H9 (cell line): ENCODE measurements at regions not wholly inside any gene's neighbourhood (a gene's known extent, or its start where the extent isn't known, plus 50 kb on each side); places are given as distances from the start of the nearest gene placed in this dataset.

ENCODE experiments used
- DNase-seq: peaks from one replicate; pipeline ENCODE4 v3.0.0-alpha.2; 2017
- H2AFZ ChIP-seq: one replicate; pipeline ENCODE4 v1.6.1; 2013; ENCODE audit warnings: mild to moderate bottlenecking, low read length, control low read depth, moderate library complexity
- H2AK5ac ChIP-seq: 2 replicates; pipeline ENCODE4 v1.6.1; 2013; ENCODE audit warnings: low read length, control low read depth, mixed read lengths; ENCODE audit not compliant: insufficient read length
- H2BK120ac ChIP-seq: one replicate; pipeline ENCODE4 v1.6.1; 2013; ENCODE audit warnings: low read depth, mild to moderate bottlenecking, low read length, control low read depth, inconsistent platforms; ENCODE audit not compliant: poor library complexity, severe bottlenecking
- H2BK12ac ChIP-seq: 2 replicates; pipeline ENCODE4 v1.6.1; 2013; ENCODE audit warnings: low read length, control low read depth, mixed read lengths, low read depth; ENCODE audit not compliant: insufficient read length
- H2BK15ac ChIP-seq: 2 replicates; pipeline ENCODE4 v1.6.1; 2013; ENCODE audit warnings: low read depth, low read length, control low read depth
- H2BK20ac ChIP-seq: one replicate; pipeline ENCODE4 v1.6.1; 2013; ENCODE audit warnings: low read depth, mild to moderate bottlenecking, low read length, control low read depth, inconsistent platforms; ENCODE audit not compliant: poor library complexity, severe bottlenecking
- H2BK5ac ChIP-seq: 2 replicates; pipeline ENCODE4 v1.6.1; 2013; ENCODE audit warnings: low read length, control low read depth, mixed read lengths; ENCODE audit not compliant: insufficient read length
- H3K14ac ChIP-seq: 2 replicates; pipeline ENCODE4 v1.6.1; 2013; ENCODE audit warnings: low read length, control low read depth; ENCODE audit not compliant: insufficient read depth
- H3K18ac ChIP-seq: 2 replicates; pipeline ENCODE4 v1.6.1; 2013; ENCODE audit warnings: low read depth, mild to moderate bottlenecking, mixed read lengths, low read length, control low read depth; ENCODE audit not compliant: insufficient read length
- H3K23ac ChIP-seq: 2 replicates; pipeline ENCODE4 v1.6.1; 2013; ENCODE audit warnings: low read length, control low read depth, mixed read lengths, low read depth; ENCODE audit not compliant: insufficient read length
- H3K23me2 ChIP-seq: 2 replicates; pipeline ENCODE4 v1.6.1; 2013; ENCODE audit warnings: low read depth, mild to moderate bottlenecking, mixed read lengths, low read length, control low read depth; ENCODE audit not compliant: insufficient read length, poor library complexity, severe bottlenecking
- H3K27ac ChIP-seq: 2 replicates; pipeline ENCODE4 v1.5.1; 2013; ENCODE audit warnings: low read length, control low read depth, mixed read lengths, low read depth; ENCODE audit not compliant: insufficient read length
- H3K27me3 ChIP-seq: 2 replicates; pipeline ENCODE4 v1.6.1; 2013; ENCODE audit warnings: low read length, control low read depth, inconsistent platforms; ENCODE audit not compliant: insufficient read depth
- H3K4ac ChIP-seq: 2 replicates; pipeline ENCODE4 v1.6.1; 2013; ENCODE audit warnings: low read depth, mild to moderate bottlenecking, control low read depth, inconsistent platforms, low read length, moderate library complexity
- H3K4me1 ChIP-seq: 2 replicates; pipeline ENCODE4 v1.6.1; 2013; ENCODE audit warnings: low read length, control low read depth, inconsistent platforms; ENCODE audit not compliant: insufficient read depth
- H3K4me2 ChIP-seq: 2 replicates; pipeline ENCODE4 v1.6.1; 2013; ENCODE audit warnings: low read length, control low read depth, mixed read lengths; ENCODE audit not compliant: insufficient read length, insufficient read depth
- H3K56ac ChIP-seq: 2 replicates; pipeline ENCODE4 v1.6.1; 2013; ENCODE audit warnings: low read depth, mild to moderate bottlenecking, mixed read lengths, low read length, control low read depth; ENCODE audit not compliant: insufficient read length
- H3K79me1 ChIP-seq: 2 replicates; pipeline ENCODE4 v1.6.1; 2013; ENCODE audit warnings: low read depth, mild to moderate bottlenecking, moderate library complexity, low read length, control low read depth, inconsistent platforms; ENCODE audit not compliant: insufficient read depth, poor library complexity, severe bottlenecking
- H3K79me2 ChIP-seq: 2 replicates; pipeline ENCODE4 v1.6.1; 2013; ENCODE audit warnings: low read length, control low read depth, inconsistent platforms; ENCODE audit not compliant: insufficient read depth
- H3K9ac ChIP-seq: 2 replicates; pipeline ENCODE4 v1.6.1; 2013; ENCODE audit warnings: low read length, control low read depth, mixed read lengths; ENCODE audit not compliant: insufficient read length; ENCODE audit errors: extremely low read depth
- H3K9me3 ChIP-seq: one replicate; pipeline ENCODE4 v1.6.1; 2013; ENCODE audit warnings: low read depth, low read length, inconsistent platforms; ENCODE audit not compliant: control insufficient read depth
- H3T11ph ChIP-seq: one replicate; pipeline ENCODE4 v1.6.1; 2013; ENCODE audit warnings: mild to moderate bottlenecking, low read length, control low read depth, inconsistent platforms
- H4K20me1 ChIP-seq: one replicate; pipeline ENCODE4 v1.6.1; 2013; ENCODE audit not compliant: control insufficient read depth, insufficient read length, insufficient read depth
- H4K5ac ChIP-seq: 2 replicates; pipeline ENCODE4 v1.6.1; 2013; ENCODE audit warnings: low read depth, mild to moderate bottlenecking, mixed read lengths, low read length, control low read depth; ENCODE audit not compliant: insufficient read length
- H4K8ac ChIP-seq: replicated peaks from 2 replicates; pipeline ENCODE4 v1.6.1; 2013; ENCODE audit warnings: low read length, control low read depth, mixed read lengths, low read depth; ENCODE audit not compliant: insufficient read length
- H4K91ac ChIP-seq: 2 replicates; pipeline ENCODE4 v1.6.1; 2013; ENCODE audit warnings: low read depth, mild to moderate bottlenecking, moderate library complexity, mixed read lengths, low read length, control low read depth; ENCODE audit not compliant: insufficient read length
- H3K27ac Mint-ChIP-seq, 3 experiments: 2 replicates in 2 of 3; 3 replicates in 1 of 3; pipeline ENCODE4 v1.8.0; 2020 to 2021; ENCODE audit warnings: mixed read lengths in 3 of 3, mild to moderate bottlenecking in 1 of 3, moderate library complexity in 1 of 3
- H3K27me3 Mint-ChIP-seq: 2 replicates; pipeline ENCODE4 v1.8.0; 2021; ENCODE audit warnings: low read depth, mild to moderate bottlenecking, moderate library complexity, mixed read lengths
- H3K36me3 Mint-ChIP-seq, 3 experiments: 2 replicates in 2 of 3; 3 replicates in 1 of 3; pipeline ENCODE4 v1.8.0; 2020 to 2021; ENCODE audit warnings: low read depth in 3 of 3, mixed read lengths in 3 of 3; ENCODE audit not compliant: insufficient read depth in 1 of 3
- H3K4me1 Mint-ChIP-seq, 2 experiments: 2 replicates each; pipeline ENCODE4 v1.8.0; 2020; ENCODE audit warnings: mixed read lengths in 2 of 2
- H3K4me3 Mint-ChIP-seq, 2 experiments: 2 replicates in 1 of 2; 3 replicates in 1 of 2; pipeline ENCODE4 v1.8.0; 2020 to 2021; ENCODE audit warnings: mild to moderate bottlenecking in 2 of 2, mixed read lengths in 2 of 2, moderate library complexity in 1 of 2
- H3K9me3 Mint-ChIP-seq, 2 experiments: 2 replicates in 1 of 2; 3 replicates in 1 of 2; pipeline ENCODE4 v1.8.0; 2020; ENCODE audit warnings: mild to moderate bottlenecking in 2 of 2, mixed read lengths in 2 of 2, moderate library complexity in 1 of 2
- WGBS: extraction: QIAGEN DNeasy Blood & Tissue Kit; methylation state at CpG from one replicate; pipeline ENCODE4 v1.1.7; 2013; ENCODE audit warnings: missing lambda C conversion rate, low lambda C conversion rate, mixed read lengths; ENCODE audit not compliant: insufficient read length; ENCODE audit errors: extremely low coverage; 5-methylcytosine and 5-hydroxymethylcytosine counted together
- TF ChIP-seq, protein P1 (sequence below): fragments of 200-600 bp; sonication (generic); conservative IDR thresholded peaks from 3 replicates; pipeline ENCODE4 v1.8.0; 2021; ENCODE audit warnings: antibody characterized with exemption, mild to moderate bottlenecking

DNA sequence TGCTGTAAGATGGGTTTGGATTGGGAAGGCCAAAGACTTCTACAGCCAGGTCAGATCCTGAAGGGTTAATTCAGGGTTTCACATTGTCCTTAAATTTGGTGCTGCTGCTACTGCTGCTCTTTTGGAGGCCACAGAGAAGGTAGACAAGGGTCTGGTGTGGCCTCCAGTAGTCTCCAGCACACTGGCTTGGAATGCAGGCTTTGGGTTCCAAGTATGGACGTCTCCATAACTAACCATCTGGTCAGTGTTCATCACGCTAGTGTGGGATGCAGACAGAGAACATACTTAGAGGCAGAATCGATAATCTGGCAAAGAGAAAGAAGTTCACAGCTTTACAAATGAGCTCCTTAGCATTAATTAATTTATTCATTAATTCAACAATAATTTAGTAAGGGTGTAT is 154.1 kb downstream of the ZBTB18 start:
- H3K9me3 ChIP-seq = no peaks in the 10 kb centered on the region
- H3T11ph ChIP-seq = no peak overlapping the region
- WGBS = no CpG with 5 or more reads among the region's 3 CpGs
- H2BK20ac ChIP-seq = no peak overlapping the region
- no peak overlapping the region for H3K23ac ChIP-seq
- H3K4ac ChIP-seq = no peak overlapping the region
- no peaks in the 10 kb centered on the region for H3K36me3 Mint-ChIP-seq
- no peak overlapping the region for H4K91ac ChIP-seq
- no peaks in the 10 kb centered on the region for H3K79me1 ChIP-seq
- H3K4me1 Mint-ChIP-seq = no peaks in the 10 kb centered on the region
- H4K5ac ChIP-seq = no peak overlapping the region
- no peak overlapping the region; the same call in 1 of the 2 replicates for H2BK15ac ChIP-seq
- no peak for DNase-seq
- no peaks in the 10 kb centered on the region for H3K27me3 ChIP-seq
- H3K14ac ChIP-seq = no peak overlapping the region
- H3K9me3 Mint-ChIP-seq = no peaks in the 10 kb centered on the region
- H3K79me2 ChIP-seq = no peaks in the 10 kb centered on the region
- H3K4me2 ChIP-seq = no peak overlapping the region
- H2BK5ac ChIP-seq = no peak overlapping the region
- H4K8ac ChIP-seq = no peak overlapping the region
- no peak overlapping the region for H3K27ac ChIP-seq
- no peak overlapping the region for H2BK120ac ChIP-seq
- H3K27ac Mint-ChIP-seq = no peak overlapping the region
- TF ChIP-seq, protein P1, sequence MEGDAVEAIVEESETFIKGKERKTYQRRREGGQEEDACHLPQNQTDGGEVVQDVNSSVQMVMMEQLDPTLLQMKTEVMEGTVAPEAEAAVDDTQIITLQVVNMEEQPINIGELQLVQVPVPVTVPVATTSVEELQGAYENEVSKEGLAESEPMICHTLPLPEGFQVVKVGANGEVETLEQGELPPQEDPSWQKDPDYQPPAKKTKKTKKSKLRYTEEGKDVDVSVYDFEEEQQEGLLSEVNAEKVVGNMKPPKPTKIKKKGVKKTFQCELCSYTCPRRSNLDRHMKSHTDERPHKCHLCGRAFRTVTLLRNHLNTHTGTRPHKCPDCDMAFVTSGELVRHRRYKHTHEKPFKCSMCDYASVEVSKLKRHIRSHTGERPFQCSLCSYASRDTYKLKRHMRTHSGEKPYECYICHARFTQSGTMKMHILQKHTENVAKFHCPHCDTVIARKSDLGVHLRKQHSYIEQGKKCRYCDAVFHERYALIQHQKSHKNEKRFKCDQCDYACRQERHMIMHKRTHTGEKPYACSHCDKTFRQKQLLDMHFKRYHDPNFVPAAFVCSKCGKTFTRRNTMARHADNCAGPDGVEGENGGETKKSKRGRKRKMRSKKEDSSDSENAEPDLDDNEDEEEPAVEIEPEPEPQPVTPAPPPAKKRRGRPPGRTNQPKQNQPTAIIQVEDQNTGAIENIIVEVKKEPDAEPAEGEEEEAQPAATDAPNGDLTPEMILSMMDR = no peak
- no peak overlapping the region for H3K9ac ChIP-seq
- H3K4me1 ChIP-seq = no peaks in the 10 kb centered on the region
- H2BK12ac ChIP-seq = no peak overlapping the region
- no peak overlapping the region for H2AK5ac ChIP-seq
- no peak overlapping the region for H3K4me3 Mint-ChIP-seq
- no peaks in the 10 kb centered on the region for H3K23me2 ChIP-seq
- H3K18ac ChIP-seq = no peak overlapping the region
- no peaks in the 10 kb centered on the region; the same call in 1 of the 2 replicates for H3K27me3 Mint-ChIP-seq
- no peak overlapping the region for H3K56ac ChIP-seq
- H2AFZ ChIP-seq = no peak overlapping the region
- no peaks in the 10 kb centered on the region for H4K20me1 ChIP-seq
